Cardiac fibroblast (primary cell): ENCODE measurements at regions not wholly inside any gene's neighbourhood (a gene's known extent, or its start where the extent isn't known, plus 50 kb on each side); places are given as distances from the start of the nearest gene placed in this dataset.

ENCODE experiments used
- DNase-seq, 2 donors: peaks; one replicate each; pipeline versions ENCODE4 v3.0.0 to v3.0.0-alpha.2; 2010; ENCODE audit warnings: low read depth in 2 of 2
- H3K4me3 ChIP-seq, 2 donors: replicated peaks in 1 of 2; 1 replicate in 1 of 2; 2 replicates in 1 of 2; pipeline ENCODE4 v1.5.1; 2011; ENCODE audit warnings: low read depth in 2 of 2, low read length in 2 of 2, mild to moderate bottlenecking in 2 of 2, moderate library complexity in 1 of 2
- TF ChIP-seq, protein P1 (sequence below): IDR thresholded peaks from one replicate; pipeline ENCODE4 v1.5.1; 2011; ENCODE audit warnings: low read depth, mild to moderate bottlenecking, low read length, inconsistent platforms

DNA sequence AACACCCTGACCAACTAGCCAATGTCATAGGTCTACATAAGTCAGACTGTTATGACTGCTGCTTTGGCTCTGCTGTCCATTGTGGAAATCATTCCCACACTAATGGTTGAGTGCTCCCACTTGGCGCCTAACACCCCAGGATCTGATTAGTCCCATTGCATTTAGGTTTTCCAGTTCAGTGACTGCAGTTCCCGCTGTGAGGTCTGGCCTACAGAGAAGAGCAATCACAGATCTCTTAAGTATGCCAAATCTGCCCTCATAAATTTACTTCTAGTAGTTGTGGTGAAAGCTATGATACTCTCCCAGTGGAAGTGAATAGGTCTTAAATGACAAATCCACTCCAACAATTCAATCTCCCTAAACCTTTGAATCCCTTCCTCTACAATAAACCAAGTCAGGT lies 77.3 kb upstream of the IL2 start:
- no peak overlapping the region for H3K4me3 ChIP-seq
- DNase-seq, result no peak
- TF ChIP-seq, protein P1, sequence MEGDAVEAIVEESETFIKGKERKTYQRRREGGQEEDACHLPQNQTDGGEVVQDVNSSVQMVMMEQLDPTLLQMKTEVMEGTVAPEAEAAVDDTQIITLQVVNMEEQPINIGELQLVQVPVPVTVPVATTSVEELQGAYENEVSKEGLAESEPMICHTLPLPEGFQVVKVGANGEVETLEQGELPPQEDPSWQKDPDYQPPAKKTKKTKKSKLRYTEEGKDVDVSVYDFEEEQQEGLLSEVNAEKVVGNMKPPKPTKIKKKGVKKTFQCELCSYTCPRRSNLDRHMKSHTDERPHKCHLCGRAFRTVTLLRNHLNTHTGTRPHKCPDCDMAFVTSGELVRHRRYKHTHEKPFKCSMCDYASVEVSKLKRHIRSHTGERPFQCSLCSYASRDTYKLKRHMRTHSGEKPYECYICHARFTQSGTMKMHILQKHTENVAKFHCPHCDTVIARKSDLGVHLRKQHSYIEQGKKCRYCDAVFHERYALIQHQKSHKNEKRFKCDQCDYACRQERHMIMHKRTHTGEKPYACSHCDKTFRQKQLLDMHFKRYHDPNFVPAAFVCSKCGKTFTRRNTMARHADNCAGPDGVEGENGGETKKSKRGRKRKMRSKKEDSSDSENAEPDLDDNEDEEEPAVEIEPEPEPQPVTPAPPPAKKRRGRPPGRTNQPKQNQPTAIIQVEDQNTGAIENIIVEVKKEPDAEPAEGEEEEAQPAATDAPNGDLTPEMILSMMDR, result no peak

GRCh38 chr4:122532766-122533165 lies 76.2 kb upstream of the IL2 start:
- DNase-seq, result no peak
- TF ChIP-seq, protein P1, result no peak
- H3K4me3 ChIP-seq, result no peak overlapping the region

GRCh38 chr4:122531514-122531913 lies 75.0 kb upstream of the IL2 start:
- H3K4me3 ChIP-seq, result no peak overlapping the region
- DNase-seq, result no peak
- TF ChIP-seq, protein P1, result no peak

GRCh38 chr4:122531038-122531437 lies 74.5 kb upstream of the IL2 start:
- DNase-seq, result no peak
- no peak overlapping the region for H3K4me3 ChIP-seq
- TF ChIP-seq, protein P1, result no peak

DNA sequence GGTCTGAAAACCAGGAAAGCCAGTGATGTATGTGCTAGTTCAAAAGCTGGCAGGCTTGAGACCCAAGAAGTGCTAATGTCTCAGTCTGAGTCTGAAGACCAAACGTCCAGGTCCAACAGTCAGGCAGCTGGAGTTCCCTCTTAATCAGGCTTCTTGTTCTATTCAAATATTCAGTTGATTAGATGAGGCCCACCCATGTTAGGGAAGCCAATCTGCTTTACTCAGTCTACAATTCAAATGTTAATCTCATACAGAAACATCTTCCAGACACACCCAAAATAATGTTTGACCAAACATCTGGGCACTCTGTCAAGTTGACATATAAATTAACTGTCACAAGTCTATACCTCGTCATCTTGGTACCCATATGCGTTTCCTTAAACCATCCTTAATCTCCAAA lies 72.4 kb upstream of the IL2 start:
- H3K4me3 ChIP-seq, result no peak overlapping the region
- TF ChIP-seq, protein P1, result no peak
- DNase-seq, result no peak

DNA sequence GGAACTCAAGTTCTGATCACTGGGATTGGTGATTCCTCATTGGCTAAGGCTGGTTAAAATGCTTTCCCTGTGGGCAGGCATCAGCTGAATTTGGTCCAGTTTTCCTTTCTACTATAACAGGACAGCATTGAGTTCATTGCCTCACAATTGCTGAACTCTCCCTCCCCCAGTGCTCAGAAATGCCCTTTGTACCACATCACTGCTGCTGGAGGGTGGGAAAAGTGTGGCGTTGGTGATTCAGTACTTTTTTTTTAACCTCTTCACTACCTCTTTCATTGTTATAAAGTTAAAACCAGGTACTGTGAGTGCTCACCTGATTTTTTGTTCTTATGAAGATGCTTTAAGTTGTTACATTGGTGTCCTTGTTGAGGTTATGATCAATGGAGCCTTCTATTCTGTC lies 69.3 kb upstream of the IL2 start:
- TF ChIP-seq, protein P1, result no peak
- DNase-seq, result peak in 1 of 2 donors; percentile 35
- H3K4me3 ChIP-seq, result no peak overlapping the region

- no peak for DNase-seq
- no peak overlapping the region for H3K4me3 ChIP-seq
- TF ChIP-seq, protein P1, result no peak
These were observed 67.7 kb upstream of the IL2 start for GRCh38 chr4:122524176-122524575.
